ENCODE measurements at regions not wholly inside any gene's neighbourhood (a gene's known extent, or its start where the extent isn't known, plus 50 kb on each side); places are given as distances from the start of the nearest gene placed in this dataset.

GRCh38 chr3:72101494-72101893 is 316.5 kb upstream of the PROK2 start:
- Histone ChIP-seq H3K36me3 (no peaks in the 10 kb centered on the region), H3K4me3 (no peak overlapping the region), H3K27me3 (ENCODE audit: low read depth) (peaks cover 56% of the 10 kb centered on the region), H3K4me1 (peaks cover 19% of the 10 kb centered on the region), H3K9me3 (replicated peaks) (no peaks in the 10 kb centered on the region), H3K27ac (replicated peaks) (no peak overlapping the region)
- intact Hi-C loops (cut with micrococcal nuclease), result no loop called here
- TF ChIP-seq CTCF (IDR thresholded peaks at IDR 0.05; ENCODE audit: borderline replicate concordance), result no peak
- DNase-seq, result no peak

- H3K36me3 ChIP-seq, result no peaks in the 10 kb centered on the region
- H3K27ac ChIP-seq (replicated peaks), result no peak overlapping the region
- peak overlapping the region; percentile 59 for H3K4me3 ChIP-seq
- H3K27me3 ChIP-seq (ENCODE audit: low read depth), result peaks cover 52% of the 10 kb centered on the region
- H3K4me1 ChIP-seq, result peaks cover 19% of the 10 kb centered on the region
- DNase-seq, result peak; percentile 86
- no peaks in the 10 kb centered on the region for H3K9me3 ChIP-seq (replicated peaks)
- intact Hi-C loops (cut with micrococcal nuclease), result no loop called here
- no peak for TF ChIP-seq CTCF (IDR thresholded peaks at IDR 0.05; ENCODE audit: borderline replicate concordance)
Observed at GRCh38 chr3:72100601-72101187, 315.7 kb upstream of the PROK2 start.

GRCh38 chr3:72100080-72100511 is 315.1 kb upstream of the PROK2 start:
- peaks cover 19% of the 10 kb centered on the region for H3K4me1 ChIP-seq
- DNase-seq, result no peak
- peaks cover 46% of the 10 kb centered on the region for H3K27me3 ChIP-seq (ENCODE audit: low read depth)
- H3K36me3 ChIP-seq, result no peaks in the 10 kb centered on the region
- peak overlapping the region; percentile 59 for H3K4me3 ChIP-seq
- intact Hi-C loops (cut with micrococcal nuclease), result no loop called here
- no peaks in the 10 kb centered on the region for H3K9me3 ChIP-seq (replicated peaks)
- TF ChIP-seq CTCF (IDR thresholded peaks at IDR 0.05; ENCODE audit: borderline replicate concordance), result no peak
- H3K27ac ChIP-seq (replicated peaks), result no peak overlapping the region

GRCh38 chr3:72099326-72100079 is 314.6 kb upstream of the PROK2 start:
- Histone ChIP-seq H3K9me3 (replicated peaks) (no peaks in the 10 kb centered on the region), H3K4me1 (peaks cover 19% of the 10 kb centered on the region), H3K27ac (replicated peaks) (no peak overlapping the region), H3K4me3 (no peak overlapping the region), H3K27me3 (ENCODE audit: low read depth) (peaks cover 42% of the 10 kb centered on the region), H3K36me3 (no peaks in the 10 kb centered on the region)
- no peak for TF ChIP-seq CTCF (IDR thresholded peaks at IDR 0.05; ENCODE audit: borderline replicate concordance)
- DNase-seq, result no peak
- intact Hi-C loops (cut with micrococcal nuclease), result no loop called here

- no peak for TF ChIP-seq CTCF (IDR thresholded peaks at IDR 0.05; ENCODE audit: borderline replicate concordance)
- intact Hi-C loops (cut with micrococcal nuclease), result no loop called here
- no peaks in the 10 kb centered on the region for H3K9me3 ChIP-seq (replicated peaks)
Observed at GRCh38 chr3:72097053-72097452, 312.1 kb upstream of the PROK2 start.

More at GRCh38 chr3:72097053-72097452, 312.1 kb upstream of the PROK2 start:
- H3K27me3 ChIP-seq (ENCODE audit: low read depth), result peaks cover 28% of the 10 kb centered on the region
- no peak overlapping the region for H3K27ac ChIP-seq (replicated peaks)
- DNase-seq, result no peak
- H3K36me3 ChIP-seq, result no peaks in the 10 kb centered on the region
- H3K4me1 ChIP-seq, result peaks cover 19% of the 10 kb centered on the region
- no peak overlapping the region for H3K4me3 ChIP-seq
